ENCODE measurements at regions not wholly inside any gene's neighbourhood (a gene's known extent, or its start where the extent isn't known, plus 50 kb on each side); places are given as distances from the start of the nearest gene placed in this dataset.

DNA sequence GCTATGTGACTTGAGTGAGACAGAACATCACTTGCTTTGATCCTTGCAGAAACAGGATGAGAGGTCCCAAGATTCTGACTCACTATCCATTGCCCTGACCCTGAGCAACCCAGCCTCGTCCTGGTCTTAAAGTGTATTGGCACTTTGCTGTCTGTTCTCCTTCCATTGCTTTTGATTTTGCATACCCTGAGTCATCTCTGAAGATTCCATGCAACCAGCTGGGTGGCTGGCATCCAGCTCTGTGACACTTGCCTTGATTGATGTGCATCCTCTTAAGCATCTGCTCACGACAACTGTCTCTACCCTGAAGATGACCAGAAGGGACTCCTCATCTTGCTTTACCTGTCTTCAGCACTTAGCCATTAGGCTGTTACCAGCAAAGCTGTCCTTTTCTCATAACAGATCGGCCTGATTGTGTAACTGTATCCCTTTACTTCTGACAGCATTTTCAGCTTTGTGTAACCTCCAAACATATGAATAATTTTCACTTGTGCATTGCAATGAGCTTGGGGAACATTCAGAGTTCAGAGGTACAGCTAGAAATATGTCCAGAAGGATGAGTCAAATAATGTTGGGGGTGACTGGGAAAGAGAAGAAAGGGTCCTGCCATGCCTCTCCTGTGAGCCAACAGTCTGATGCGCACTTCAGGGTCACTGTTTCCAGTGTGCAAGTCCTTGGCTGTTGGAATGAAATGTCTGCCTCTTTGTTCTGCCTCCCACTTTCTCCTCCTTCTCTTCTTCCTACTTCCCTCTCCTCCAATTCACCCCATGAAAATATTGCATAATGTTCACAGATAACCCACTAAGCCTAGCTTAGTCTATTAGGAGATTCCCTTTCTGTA lies 249.7 kb upstream of the OSR1 start:
- no peak for DNase-seq (ENCODE audit: low read depth, low spot score)

DNA sequence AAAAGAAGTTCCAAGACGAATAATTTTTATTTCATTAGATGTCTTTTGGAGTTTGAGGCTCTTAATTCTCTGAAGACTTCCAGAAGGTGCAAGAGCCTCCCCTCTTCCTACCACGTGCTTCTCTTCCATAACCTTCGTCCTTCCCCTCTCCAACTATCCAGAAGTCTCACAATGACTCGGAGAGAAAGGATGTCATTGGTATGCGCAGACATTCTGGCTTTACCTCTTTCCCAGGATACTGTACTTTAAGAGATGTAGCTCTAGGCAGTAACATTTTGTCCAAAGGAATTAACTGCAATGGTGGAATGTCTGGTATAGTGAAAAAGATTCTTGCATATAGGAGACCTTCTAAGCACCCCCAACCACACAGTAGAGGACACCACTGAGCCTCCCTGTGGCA lies 249.0 kb upstream of the OSR1 start:
- DNase-seq (ENCODE audit: low read depth, low spot score): no peak

DNA sequence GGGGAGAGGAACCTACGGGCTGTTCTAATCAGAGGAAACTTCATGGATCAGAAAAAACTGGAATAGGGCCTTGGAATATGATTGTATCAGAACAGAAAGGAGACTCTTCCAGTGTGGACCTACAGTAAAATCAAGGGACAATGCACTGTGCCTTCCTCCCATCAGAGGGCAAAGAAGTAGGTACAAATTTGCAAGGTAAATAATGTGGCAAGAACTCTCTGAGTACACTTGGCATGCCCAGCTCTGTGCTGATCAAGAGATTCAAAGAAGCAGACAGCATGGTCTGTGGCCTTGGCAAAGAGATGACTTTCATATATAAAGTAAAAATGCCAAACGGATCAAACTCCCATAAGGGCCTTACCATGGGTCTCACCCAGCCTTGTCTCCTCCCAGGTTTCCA lies 242.6 kb upstream of the OSR1 start:
- DNase-seq (ENCODE audit: low read depth, low spot score): no peak

DNA sequence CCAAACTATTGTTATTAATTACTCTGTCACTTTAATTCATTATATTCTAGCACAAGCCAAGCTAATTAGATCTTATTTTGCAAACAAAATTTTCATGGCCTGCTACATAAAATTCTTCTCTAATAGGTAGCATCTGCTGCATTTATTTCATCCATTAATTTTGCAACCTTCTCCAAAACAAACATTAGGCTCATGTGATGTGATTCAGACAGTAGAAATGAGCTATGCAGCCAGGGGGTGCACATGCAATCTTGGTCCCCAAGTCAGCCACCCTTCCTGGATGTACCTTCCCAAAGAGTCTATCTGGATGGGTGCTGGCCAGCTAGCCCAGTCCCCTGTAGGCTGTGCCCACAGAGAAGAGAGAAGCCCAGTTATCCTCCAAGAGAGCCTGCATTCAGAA lies 242.1 kb upstream of the OSR1 start:
- DNase-seq (ENCODE audit: low read depth, low spot score): no peak

DNA sequence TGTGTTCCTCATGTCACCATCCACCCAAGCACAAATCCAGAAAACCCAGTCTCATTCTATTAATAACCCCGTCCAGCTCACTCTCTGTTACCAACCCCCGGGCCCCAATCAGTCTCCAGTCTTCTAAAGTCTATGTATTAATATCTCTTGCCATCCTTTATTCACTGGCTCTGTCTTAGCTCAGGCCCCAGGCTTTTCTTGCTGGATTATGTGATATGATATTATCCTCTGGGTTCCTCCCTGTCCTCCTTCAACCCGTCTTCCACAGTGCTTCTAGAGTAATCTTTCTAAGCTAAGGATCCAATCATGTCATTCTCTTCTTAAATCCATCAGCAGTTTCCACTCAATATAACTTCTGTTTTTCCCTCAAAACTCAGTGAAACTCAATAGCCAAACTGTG lies 240.5 kb upstream of the OSR1 start:
- DNase-seq (ENCODE audit: low read depth, low spot score): no peak

DNA sequence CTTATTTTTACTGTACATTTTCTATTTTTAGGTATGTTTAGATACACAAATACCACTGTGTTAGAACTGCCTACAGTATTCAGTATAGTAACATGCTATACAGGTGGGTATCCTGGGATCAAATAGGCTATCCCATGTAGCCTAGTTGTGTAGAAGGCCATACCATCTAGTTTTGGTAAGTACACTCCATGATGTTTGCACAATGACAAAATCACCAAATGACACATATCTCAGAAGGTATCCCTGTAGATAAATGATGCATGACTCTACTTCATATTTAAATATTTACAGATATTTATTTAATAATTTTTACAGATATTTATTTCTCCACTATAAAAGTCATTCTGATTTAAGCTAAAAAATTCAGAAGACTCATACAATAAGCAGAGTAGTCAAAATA lies 233.8 kb upstream of the OSR1 start:
- no peak for DNase-seq (ENCODE audit: low read depth, low spot score)

DNA sequence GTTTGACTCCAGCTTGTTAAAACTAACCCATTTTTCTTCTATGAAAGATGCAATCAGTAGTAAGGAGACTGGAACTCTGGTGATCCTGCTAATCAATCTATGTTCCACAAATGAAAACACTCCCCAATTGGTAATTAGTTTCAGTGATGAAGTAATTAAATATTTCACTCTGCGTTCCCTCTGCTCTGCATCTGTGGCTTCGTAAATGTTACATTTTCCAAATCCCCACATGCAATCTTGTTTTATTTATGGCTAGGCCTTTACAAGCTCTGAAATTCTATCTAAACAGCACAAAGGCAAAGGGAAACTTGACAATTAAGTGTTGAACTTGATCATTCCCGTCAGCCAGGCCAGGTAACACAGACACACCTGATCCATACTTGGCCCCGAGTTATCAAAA lies 231.4 kb upstream of the OSR1 start:
- no peak for DNase-seq (ENCODE audit: low read depth, low spot score)

DNA sequence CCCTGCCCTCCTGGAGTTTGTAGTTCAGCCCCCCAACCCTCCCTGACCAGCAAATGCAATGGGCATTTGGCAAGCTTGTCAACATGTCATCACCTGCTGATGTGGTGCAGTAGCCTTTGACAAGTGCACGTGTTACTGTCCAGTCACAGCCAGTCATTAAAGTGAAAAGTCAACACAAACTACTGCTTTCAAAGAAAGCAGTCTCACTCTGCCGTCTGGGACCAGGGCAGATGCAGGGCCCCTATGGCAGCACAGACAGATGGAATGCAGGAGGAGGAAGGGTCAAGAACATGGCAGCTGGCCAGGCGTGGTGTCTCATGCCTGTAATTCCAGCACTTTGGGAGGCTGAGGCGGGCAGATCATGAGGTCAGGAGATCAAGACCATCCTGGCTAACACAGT lies 222.4 kb upstream of the OSR1 start:
- no peak for DNase-seq (ENCODE audit: low read depth, low spot score)

- no peak for DNase-seq (ENCODE audit: low read depth, low spot score)
Measured at GRCh38 chr2:19580264-19580663, 221.8 kb upstream of the OSR1 start.

DNA sequence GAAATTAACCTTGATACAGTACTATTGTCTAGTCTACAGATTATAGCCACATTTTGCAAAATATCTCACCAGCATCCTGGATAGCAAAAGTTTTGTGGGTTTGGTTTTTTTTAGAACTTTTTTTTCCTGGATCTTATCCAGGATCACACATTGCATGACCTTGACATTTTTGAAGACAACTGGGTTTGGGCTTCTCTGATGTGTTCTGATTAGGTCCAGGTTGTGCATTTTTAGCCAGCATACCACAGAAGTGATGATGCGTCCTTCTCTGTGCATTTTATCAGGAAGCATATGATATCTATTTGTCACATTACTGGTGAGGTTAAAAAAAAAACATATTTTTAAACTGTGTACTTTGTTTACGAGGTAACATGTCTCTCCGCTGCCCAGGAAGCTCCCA lies 221.0 kb upstream of the OSR1 start:
- no peak for DNase-seq (ENCODE audit: low read depth, low spot score)

DNA sequence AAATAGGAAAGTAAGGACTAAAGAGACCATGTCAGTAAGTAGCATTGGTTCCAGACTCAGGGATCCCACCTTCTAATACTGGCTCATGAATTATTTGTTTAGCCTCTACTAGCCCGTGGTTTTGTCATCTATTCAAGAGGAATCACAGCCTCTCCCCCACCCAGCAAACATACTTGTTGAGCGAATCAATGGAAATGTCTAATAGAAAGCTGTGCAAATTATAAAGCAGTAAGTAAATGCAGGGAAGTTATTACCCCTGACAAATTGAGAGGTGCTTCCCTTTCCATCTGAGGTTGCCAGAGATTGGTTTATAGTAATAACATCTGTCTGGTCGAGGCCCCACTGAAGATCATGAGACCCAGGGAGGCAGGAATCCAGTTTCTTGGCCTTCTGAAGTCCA lies 219.3 kb upstream of the OSR1 start:
- no peak for DNase-seq (ENCODE audit: low read depth, low spot score)

DNA sequence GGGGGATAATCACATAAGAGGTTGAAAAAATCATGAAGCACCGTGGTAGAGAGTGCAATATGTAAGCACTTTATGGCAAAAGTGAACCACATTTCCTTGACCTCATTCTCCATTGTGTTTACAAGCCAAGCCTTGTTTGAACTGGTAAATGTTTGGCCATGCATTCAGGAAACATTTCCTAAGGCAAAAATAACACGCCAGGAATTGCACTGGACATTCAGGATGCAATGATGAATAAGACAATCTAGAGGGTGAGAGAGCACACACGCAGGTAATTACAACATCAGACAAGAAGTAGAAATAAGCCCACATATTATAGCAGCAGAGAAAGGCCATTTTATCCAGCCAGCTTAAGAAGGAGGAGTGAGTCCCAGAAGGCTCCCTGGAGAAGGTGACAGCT lies 218.0 kb upstream of the OSR1 start:
- DNase-seq (ENCODE audit: low read depth, low spot score): no peak

- DNase-seq (ENCODE audit: low read depth, low spot score): no peak
Measured at GRCh38 chr2:19575641-19576040, 217.2 kb upstream of the OSR1 start.

DNA sequence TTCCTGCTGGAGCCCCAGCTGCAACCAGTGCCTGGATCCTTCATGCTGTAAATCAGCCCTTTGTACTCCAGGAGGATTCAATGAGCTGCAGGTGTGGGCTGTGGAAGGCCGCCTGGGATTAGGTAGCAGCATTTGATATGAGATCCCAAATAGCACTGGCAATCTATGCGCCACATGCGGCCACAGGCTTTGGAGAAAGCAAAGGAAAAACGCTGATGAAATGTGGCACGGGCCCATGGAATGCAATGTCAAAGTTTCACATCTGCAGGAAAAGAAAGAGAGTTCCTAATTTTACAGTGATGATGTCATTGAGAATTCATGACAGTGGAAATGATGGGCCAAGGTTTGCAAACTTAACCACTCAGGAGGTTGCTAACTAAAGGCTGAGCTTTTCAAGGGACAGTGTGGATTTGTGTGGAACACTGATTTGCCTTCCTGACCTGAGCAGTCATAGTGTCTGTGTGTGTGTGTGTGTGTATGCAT lies 216.4 kb upstream of the OSR1 start:
- DNase-seq (ENCODE audit: low read depth, low spot score): no peak

DNA sequence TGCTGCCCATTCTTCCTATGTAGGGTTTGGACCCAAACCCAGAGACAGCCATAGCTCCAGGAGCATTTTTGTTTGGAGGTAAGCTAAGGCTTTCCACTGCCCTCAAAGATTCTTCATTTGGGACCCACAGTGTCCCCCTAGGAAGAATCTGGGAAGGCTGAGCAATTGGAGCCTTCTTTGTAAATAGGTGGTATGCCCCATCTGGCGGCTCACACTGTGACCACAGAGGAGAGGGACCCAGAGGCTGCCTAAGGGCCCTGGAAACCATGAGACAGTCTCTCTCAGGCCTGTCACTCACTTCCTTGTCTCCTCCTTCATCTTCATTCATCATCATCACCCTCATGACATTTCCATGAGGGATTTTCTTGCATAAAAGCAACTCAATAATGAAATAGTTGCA lies 215.4 kb upstream of the OSR1 start:
- DNase-seq (ENCODE audit: low read depth, low spot score): no peak

- DNase-seq (ENCODE audit: low read depth, low spot score): no peak
Measured at GRCh38 chr2:19571773-19572172, 213.3 kb upstream of the OSR1 start.

- DNase-seq (ENCODE audit: low read depth, low spot score): no peak
Measured at GRCh38 chr2:19569300-19569791, 210.9 kb upstream of the OSR1 start.

- DNase-seq (ENCODE audit: low read depth, low spot score): no peak
Measured at GRCh38 chr2:19568809-19569208, 210.4 kb upstream of the OSR1 start.

- DNase-seq (ENCODE audit: low read depth, low spot score): no peak
Measured at GRCh38 chr2:19560785-19561184, 202.4 kb upstream of the OSR1 start.

GRCh38 chr2:19559596-19560240 lies 201.3 kb upstream of the OSR1 start:
- DNase-seq (ENCODE audit: low read depth, low spot score): no peak

GRCh38 chr2:19556648-19557047 lies 198.2 kb upstream of the OSR1 start:
- DNase-seq (ENCODE audit: low read depth, low spot score): no peak

DNA sequence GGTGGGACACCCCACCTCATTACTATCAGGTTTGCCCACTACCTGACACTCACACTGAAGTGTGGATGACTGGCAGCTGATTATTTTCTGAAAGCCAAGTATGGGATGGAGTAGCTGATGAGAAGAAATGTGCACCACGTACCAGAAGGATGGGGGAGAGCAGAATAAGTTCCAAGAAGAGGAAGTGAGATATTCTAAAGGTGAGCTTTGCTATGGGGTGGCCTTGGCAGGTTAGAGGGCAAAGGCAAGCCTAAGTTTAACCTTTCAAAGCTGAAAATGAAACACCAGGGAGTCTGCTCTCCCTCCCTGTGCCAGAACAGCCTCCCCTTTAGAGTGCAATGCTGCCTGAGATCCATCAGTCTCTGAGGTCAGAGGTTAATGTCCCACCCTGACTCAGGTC lies 196.1 kb upstream of the OSR1 start:
- DNase-seq (ENCODE audit: low read depth, low spot score): no peak

GRCh38 chr2:19552270-19552669 lies 193.8 kb upstream of the OSR1 start:
- no peak for DNase-seq (ENCODE audit: low read depth, low spot score)

Data from ELF-1 (cell line).